ENCODE measurements at regions not wholly inside any gene's neighbourhood (a gene's known extent, or its start where the extent isn't known, plus 50 kb on each side); places are given as distances from the start of the nearest gene placed in this dataset.

DNA sequence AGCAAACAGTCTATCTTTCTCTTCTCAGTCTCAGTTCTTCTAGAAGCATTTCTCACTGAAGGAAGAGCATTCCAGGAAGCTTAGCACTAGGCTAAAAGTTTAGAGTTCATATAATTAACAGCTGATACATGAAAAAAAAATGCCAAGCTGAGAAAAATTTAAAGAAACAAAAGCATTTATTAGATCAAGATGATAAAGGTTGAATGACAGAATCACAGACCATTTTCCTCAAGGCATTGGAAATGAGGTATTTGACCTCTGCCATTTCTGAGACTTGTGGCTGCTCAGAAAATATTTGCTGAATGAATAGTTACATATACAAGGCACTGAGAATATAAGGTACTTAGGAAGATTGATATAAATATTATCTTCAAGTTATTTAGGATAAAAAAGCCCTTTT lies 901.6 kb upstream of the GOT2 start:
- TF ChIP-seq POLR2AphosphoS5 (IDR thresholded peaks at IDR 0.05): no peak
- TF ChIP-seq, protein P1, sequence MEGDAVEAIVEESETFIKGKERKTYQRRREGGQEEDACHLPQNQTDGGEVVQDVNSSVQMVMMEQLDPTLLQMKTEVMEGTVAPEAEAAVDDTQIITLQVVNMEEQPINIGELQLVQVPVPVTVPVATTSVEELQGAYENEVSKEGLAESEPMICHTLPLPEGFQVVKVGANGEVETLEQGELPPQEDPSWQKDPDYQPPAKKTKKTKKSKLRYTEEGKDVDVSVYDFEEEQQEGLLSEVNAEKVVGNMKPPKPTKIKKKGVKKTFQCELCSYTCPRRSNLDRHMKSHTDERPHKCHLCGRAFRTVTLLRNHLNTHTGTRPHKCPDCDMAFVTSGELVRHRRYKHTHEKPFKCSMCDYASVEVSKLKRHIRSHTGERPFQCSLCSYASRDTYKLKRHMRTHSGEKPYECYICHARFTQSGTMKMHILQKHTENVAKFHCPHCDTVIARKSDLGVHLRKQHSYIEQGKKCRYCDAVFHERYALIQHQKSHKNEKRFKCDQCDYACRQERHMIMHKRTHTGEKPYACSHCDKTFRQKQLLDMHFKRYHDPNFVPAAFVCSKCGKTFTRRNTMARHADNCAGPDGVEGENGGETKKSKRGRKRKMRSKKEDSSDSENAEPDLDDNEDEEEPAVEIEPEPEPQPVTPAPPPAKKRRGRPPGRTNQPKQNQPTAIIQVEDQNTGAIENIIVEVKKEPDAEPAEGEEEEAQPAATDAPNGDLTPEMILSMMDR (IDR thresholded peaks at IDR 0.05 in 8 of 11, conservative IDR thresholded peaks at IDR 0.05 in 3 of 11): no peak
